GM12878 (cell line): ENCODE measurements at regions not wholly inside any gene's neighbourhood (a gene's known extent, or its start where the extent isn't known, plus 50 kb on each side); places are given as distances from the start of the nearest gene placed in this dataset.

ENCODE experiments used
- ATAC-seq: fragments of 200-7000 bp; cut with Tn5 transposase; 3 replicates; pipeline ENCODE4 v1.9.1; 2020; ENCODE audit warnings: mild to moderate bottlenecking, moderate library complexity
- BruUV-seq: library from RNA; stranded (reverse); fragments of 400-500 nt; replicated peaks from 2 replicates; lab custom pipeline; 2021; lab: Mats Ljungman, UMichigan
- CTCF ChIA-PET: fragments of 300-600 bp; sonication (Branson Sonifier 250); formaldehyde crosslinking; extraction: SDS; loops from one replicate; lab custom pipeline; 2021; ENCODE audit warnings: inconsistent platforms; lab: Yijun Ruan, JAX
- POLR2A ChIA-PET: fragments of 350-600 bp; formaldehyde crosslinking; extraction: SDS; loops from one replicate; lab custom pipeline; 2021; ENCODE audit warnings: inconsistent platforms; lab: Charles Lee
- RAD21 ChIA-PET: fragments of 300-600 bp; sonication (Branson Sonifier 250); formaldehyde crosslinking; loops from one replicate; lab custom pipeline; 2023; ENCODE audit warnings: antibody characterized with exemption; ENCODE audit not compliant: unreplicated experiment; lab: Charles Lee
- SMC1A ChIA-PET: fragments of 300-600 bp; sonication (Branson Sonifier 250); formaldehyde crosslinking; loops from one replicate; lab custom pipeline; 2023; ENCODE audit not compliant: unreplicated experiment, uncharacterized antibody; lab: Charles Lee
- DNase-seq: peaks from one replicate; pipeline ENCODE4 v3.0.0-alpha.2; 2011; ENCODE audit warnings: low read depth, low spot score
- FAIRE-seq: peaks from 3 replicates; lab custom pipeline; 2011; peaks lifted over from hg19 to GRCh38; lab: Jason Lieb, UNC
- H2AFZ ChIP-seq: 2 replicates; pipeline ENCODE4 v1.6.0; 2011; ENCODE audit warnings: low read depth, low read length, control low read depth; ENCODE audit not compliant: control insufficient read depth
- H3K27ac ChIP-seq: 2 replicates; pipeline ENCODE4 v1.5.1; 2011; ENCODE audit warnings: control low read depth; ENCODE audit not compliant: control insufficient read depth, insufficient read depth
- H3K27me3 ChIP-seq, 2 experiments: replicated peaks in 1 of 2; 2 replicates each; pipeline versions ENCODE4 v1.6.0 to v1.6.1; 2011; ENCODE audit warnings: low read length in 1 of 2; ENCODE audit not compliant: control insufficient read depth in 2 of 2, insufficient read depth in 2 of 2
- H3K36me3 ChIP-seq, 2 experiments: 2 replicates each; pipeline ENCODE4 v1.5.1; 2011; ENCODE audit warnings: low read length in 1 of 2; ENCODE audit not compliant: control insufficient read depth in 2 of 2, insufficient read depth in 2 of 2
- H3K4me1 ChIP-seq: 2 replicates; pipeline ENCODE4 v1.6.1; 2011; ENCODE audit warnings: mild to moderate bottlenecking, low read length, moderate library complexity, mixed read lengths; ENCODE audit not compliant: control insufficient read depth, insufficient read depth
- H3K4me2 ChIP-seq: 2 replicates; pipeline ENCODE4 v1.6.0; 2011; ENCODE audit warnings: control low read depth; ENCODE audit not compliant: control insufficient read depth, insufficient read depth
- H3K4me3 ChIP-seq: fragments of 200-600 bp; sonication (generic); 2 replicates; pipeline ENCODE4 v1.5.1; 2016
- H3K79me2 ChIP-seq: 2 replicates; pipeline ENCODE4 v1.6.0; 2011; ENCODE audit warnings: low read length; ENCODE audit not compliant: control insufficient read depth, insufficient read depth
- H3K9ac ChIP-seq: 2 replicates; pipeline ENCODE4 v1.8.0; 2011; ENCODE audit warnings: low read length, control low read depth, mixed read lengths; ENCODE audit not compliant: control insufficient read depth, insufficient read depth
- H3K9me3 ChIP-seq: replicated peaks from 3 replicates; pipeline ENCODE4 v1.5.1; 2011; ENCODE audit warnings: mild to moderate bottlenecking, low read length; ENCODE audit not compliant: control insufficient read depth, insufficient read depth
- H4K20me1 ChIP-seq: 2 replicates; pipeline ENCODE4 v1.6.0; 2011; ENCODE audit not compliant: control insufficient read depth, insufficient read depth
- BRCA1 ChIP-seq: IDR thresholded peaks from 2 replicates; pipeline ENCODE4 v1.6.1; 2011; ENCODE audit warnings: low read depth, low read length, improper control_type of control experiment
- CREB1 ChIP-seq: IDR thresholded peaks from 2 replicates; pipeline ENCODE4 v1.6.1; 2012; ENCODE audit warnings: low read depth, mild to moderate bottlenecking, inconsistent platforms
- EED ChIP-seq: sonication (generic); IDR thresholded peaks from 2 replicates; pipeline ENCODE4 v1.6.1; 2016; ENCODE audit warnings: antibody characterized with exemption, low read depth
- GABPA ChIP-seq: IDR thresholded peaks from 2 replicates; pipeline ENCODE4 v1.6.1; 2014; ENCODE audit warnings: antibody characterized with exemption, low read depth, mild to moderate bottlenecking, inconsistent platforms
- JUNB ChIP-seq: IDR thresholded peaks from 2 replicates; pipeline ENCODE4 v1.6.1; 2016; ENCODE audit warnings: antibody characterized with exemption, mild to moderate bottlenecking
- NFXL1 ChIP-seq: fragments of 450-650 bp; IDR thresholded peaks from 2 replicates; pipeline ENCODE4 v1.6.1; 2017; ENCODE audit warnings: antibody characterized with exemption, mild to moderate bottlenecking, borderline replicate concordance
- NFYB ChIP-seq: IDR thresholded peaks from 2 replicates; pipeline ENCODE4 v1.6.1; 2011; ENCODE audit warnings: low read depth, mild to moderate bottlenecking, low read length, improper control_type of control experiment, moderate library complexity; ENCODE audit not compliant: insufficient read depth
- SIX5 ChIP-seq: IDR thresholded peaks from 2 replicates; pipeline ENCODE4 v1.6.1; 2011; ENCODE audit warnings: mild to moderate bottlenecking, low read depth, low read length, moderate library complexity; ENCODE audit not compliant: severe bottlenecking
- SRF ChIP-seq, 2 experiments: IDR thresholded peaks; 2 replicates each; pipeline ENCODE4 v1.6.1; 2011; ENCODE audit warnings: low read depth in 2 of 2, low read length in 2 of 2, mild to moderate bottlenecking in 1 of 2, moderate library complexity in 1 of 2
- WRNIP1 ChIP-seq: IDR thresholded peaks from 2 replicates; pipeline ENCODE4 v1.6.1; 2011; ENCODE audit warnings: low read depth, low read length, improper control_type of control experiment, borderline replicate concordance
- ZZZ3 ChIP-seq: IDR thresholded peaks from 2 replicates; pipeline ENCODE4 v1.6.1; 2011; ENCODE audit warnings: low read depth; ENCODE audit not compliant: control insufficient read depth, insufficient read length
- WGBS: methylation state at CpG from one replicate; pipeline ENCODE4 v1.1.6; 2016; ENCODE audit warnings: low lambda C conversion rate; ENCODE audit not compliant: insufficient replicate concordance, insufficient coverage; ENCODE audit errors: missing lambda C conversion rate; 5-methylcytosine and 5-hydroxymethylcytosine counted together
- in situ Hi-C: fragments of 300-500 bp; cut with MboI; formaldehyde crosslinking; loops from 9 replicates; pipeline ENCODE4 v1.14.3; 2018; ENCODE audit warnings: mixed read lengths
- intact Hi-C: fragments of 100-400 bp; cut with micrococcal nuclease; formaldehyde crosslinking; loops from one replicate; pipeline ENCODE4 v1.14.2; 2022; ENCODE audit not compliant: unreplicated experiment
- TF ChIP-seq, protein P1 (sequence below): fragments of 450-650 bp; IDR thresholded peaks from 2 replicates; pipeline ENCODE4 v1.6.1; 2017; ENCODE audit warnings: mild to moderate bottlenecking, low read depth, inconsistent platforms; ENCODE audit not compliant: poor library complexity, severe bottlenecking
- TF ChIP-seq, protein P2 (sequence below): fragments of 450-650 bp; IDR thresholded peaks from 2 replicates; pipeline ENCODE4 v1.6.1; 2017; ENCODE audit warnings: mild to moderate bottlenecking, moderate library complexity
- TF ChIP-seq, protein P3 (sequence below): fragments of 450-650 bp; formaldehyde crosslinking; IDR thresholded peaks from 2 replicates; pipeline ENCODE4 v1.5.0; 2022; ENCODE audit warnings: mild to moderate bottlenecking, missing genetic modification characterization

DNA sequence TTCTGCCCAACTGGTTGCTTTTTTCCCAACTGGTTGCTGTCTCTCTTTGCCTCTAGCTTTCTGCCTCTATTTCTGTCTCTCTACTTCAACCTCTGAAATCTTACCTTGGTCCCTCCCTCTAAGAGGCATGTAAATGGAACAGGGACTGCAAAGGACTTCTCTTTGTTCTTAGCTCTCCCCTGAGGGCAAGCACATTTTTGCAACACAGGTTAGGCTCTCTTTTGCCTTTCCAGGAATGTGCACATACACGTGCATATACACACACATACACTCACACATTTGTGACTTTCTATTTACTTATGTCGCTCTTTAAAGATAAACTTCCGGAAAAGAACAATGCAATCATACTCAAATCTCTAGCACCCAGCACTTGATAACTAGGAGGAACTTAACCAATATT lies 262.6 kb upstream of the DDX18 start (continued):
- TF ChIP-seq GABPA (no peak), JUNB (no peak)
- TF ChIP-seq, all 136 proteins: peak for 0

DNA sequence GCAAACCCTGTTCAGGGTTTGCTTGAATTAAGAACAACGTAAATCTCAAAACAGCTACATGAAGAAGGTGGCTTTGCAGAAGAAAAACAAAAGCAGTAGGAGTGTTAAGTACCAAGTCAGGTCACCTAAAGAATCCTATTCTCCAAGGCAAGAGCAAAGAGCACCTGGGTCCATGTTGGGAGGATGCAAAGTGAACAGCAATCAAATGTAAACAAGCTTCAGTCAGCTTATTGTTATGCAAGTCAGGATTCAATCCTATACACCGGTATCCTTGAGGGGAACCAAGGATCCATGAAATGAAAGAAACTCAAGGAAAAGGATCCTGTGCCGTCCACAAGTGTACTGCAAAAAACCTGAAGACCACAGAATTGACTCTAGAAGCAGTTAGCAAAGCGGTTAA lies 261.0 kb upstream of the DDX18 start:
- SMC1A ChIA-PET: interaction anchor here (1.1 kb wide), 1 partner anchor 33 kb away, joined by 3 read pairs; no protein-coding TSS in a partner anchor
- Histone ChIP-seq H3K36me3 (no peaks in the 10 kb centered on the region), H3K4me1 (no peaks in the 10 kb centered on the region), H3K9me3 (no peaks in the 10 kb centered on the region), H3K9ac (no peak overlapping the region), H4K20me1 (no peaks in the 10 kb centered on the region), H2AFZ (no peak overlapping the region), H3K79me2 (no peaks in the 10 kb centered on the region), H3K27ac (no peak overlapping the region), H3K27me3 (no peaks in the 10 kb centered on the region), H3K4me3 (no peak overlapping the region), H3K4me2 (no peak overlapping the region)
- ATAC-seq: no peak
- RAD21 ChIA-PET: no interaction called here
- CTCF ChIA-PET: no interaction called here
- intact Hi-C loops: no loop called here
- FAIRE-seq: no peak
- POLR2A ChIA-PET: no interaction called here
- in situ Hi-C loops: no loop called here
- no peak for DNase-seq
- 21% methylated on average over 4 of the region's 4 CpGs for WGBS
- no TSS peak for BruUV-seq
- TF ChIP-seq NFXL1 (no peak), WRNIP1 (no peak), SRF (IDR thresholded peaks at IDR 0.05; ENCODE audit: low read depth in 2 of 2, low read length in 2 of 2) (no peak), CREB1 (no peak), ZZZ3 (no peak), NFYB (no peak), BRCA1 (no peak), EED (no peak), SIX5 (no peak)
- TF ChIP-seq, protein P1, sequence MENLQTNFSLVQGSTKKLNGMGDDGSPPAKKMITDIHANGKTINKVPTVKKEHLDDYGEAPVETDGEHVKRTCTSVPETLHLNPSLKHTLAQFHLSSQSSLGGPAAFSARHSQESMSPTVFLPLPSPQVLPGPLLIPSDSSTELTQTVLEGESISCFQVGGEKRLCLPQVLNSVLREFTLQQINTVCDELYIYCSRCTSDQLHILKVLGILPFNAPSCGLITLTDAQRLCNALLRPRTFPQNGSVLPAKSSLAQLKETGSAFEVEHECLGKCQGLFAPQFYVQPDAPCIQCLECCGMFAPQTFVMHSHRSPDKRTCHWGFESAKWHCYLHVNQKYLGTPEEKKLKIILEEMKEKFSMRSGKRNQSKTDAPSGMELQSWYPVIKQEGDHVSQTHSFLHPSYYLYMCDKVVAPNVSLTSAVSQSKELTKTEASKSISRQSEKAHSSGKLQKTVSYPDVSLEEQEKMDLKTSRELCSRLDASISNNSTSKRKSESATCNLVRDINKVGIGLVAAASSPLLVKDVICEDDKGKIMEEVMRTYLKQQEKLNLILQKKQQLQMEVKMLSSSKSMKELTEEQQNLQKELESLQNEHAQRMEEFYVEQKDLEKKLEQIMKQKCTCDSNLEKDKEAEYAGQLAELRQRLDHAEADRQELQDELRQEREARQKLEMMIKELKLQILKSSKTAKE: no peak
- TF ChIP-seq, protein P2, sequence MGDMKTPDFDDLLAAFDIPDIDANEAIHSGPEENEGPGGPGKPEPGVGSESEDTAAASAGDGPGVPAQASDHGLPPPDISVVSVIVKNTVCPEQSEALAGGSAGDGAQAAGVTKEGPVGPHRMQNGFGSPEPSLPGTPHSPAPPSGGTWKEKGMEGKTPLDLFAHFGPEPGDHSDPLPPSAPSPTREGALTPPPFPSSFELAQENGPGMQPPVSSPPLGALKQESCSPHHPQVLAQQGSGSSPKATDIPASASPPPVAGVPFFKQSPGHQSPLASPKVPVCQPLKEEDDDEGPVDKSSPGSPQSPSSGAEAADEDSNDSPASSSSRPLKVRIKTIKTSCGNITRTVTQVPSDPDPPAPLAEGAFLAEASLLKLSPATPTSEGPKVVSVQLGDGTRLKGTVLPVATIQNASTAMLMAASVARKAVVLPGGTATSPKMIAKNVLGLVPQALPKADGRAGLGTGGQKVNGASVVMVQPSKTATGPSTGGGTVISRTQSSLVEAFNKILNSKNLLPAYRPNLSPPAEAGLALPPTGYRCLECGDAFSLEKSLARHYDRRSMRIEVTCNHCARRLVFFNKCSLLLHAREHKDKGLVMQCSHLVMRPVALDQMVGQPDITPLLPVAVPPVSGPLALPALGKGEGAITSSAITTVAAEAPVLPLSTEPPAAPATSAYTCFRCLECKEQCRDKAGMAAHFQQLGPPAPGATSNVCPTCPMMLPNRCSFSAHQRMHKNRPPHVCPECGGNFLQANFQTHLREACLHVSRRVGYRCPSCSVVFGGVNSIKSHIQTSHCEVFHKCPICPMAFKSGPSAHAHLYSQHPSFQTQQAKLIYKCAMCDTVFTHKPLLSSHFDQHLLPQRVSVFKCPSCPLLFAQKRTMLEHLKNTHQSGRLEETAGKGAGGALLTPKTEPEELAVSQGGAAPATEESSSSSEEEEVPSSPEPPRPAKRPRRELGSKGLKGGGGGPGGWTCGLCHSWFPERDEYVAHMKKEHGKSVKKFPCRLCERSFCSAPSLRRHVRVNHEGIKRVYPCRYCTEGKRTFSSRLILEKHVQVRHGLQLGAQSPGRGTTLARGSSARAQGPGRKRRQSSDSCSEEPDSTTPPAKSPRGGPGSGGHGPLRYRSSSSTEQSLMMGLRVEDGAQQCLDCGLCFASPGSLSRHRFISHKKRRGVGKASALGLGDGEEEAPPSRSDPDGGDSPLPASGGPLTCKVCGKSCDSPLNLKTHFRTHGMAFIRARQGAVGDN: no peak
- TF ChIP-seq, protein P3, sequence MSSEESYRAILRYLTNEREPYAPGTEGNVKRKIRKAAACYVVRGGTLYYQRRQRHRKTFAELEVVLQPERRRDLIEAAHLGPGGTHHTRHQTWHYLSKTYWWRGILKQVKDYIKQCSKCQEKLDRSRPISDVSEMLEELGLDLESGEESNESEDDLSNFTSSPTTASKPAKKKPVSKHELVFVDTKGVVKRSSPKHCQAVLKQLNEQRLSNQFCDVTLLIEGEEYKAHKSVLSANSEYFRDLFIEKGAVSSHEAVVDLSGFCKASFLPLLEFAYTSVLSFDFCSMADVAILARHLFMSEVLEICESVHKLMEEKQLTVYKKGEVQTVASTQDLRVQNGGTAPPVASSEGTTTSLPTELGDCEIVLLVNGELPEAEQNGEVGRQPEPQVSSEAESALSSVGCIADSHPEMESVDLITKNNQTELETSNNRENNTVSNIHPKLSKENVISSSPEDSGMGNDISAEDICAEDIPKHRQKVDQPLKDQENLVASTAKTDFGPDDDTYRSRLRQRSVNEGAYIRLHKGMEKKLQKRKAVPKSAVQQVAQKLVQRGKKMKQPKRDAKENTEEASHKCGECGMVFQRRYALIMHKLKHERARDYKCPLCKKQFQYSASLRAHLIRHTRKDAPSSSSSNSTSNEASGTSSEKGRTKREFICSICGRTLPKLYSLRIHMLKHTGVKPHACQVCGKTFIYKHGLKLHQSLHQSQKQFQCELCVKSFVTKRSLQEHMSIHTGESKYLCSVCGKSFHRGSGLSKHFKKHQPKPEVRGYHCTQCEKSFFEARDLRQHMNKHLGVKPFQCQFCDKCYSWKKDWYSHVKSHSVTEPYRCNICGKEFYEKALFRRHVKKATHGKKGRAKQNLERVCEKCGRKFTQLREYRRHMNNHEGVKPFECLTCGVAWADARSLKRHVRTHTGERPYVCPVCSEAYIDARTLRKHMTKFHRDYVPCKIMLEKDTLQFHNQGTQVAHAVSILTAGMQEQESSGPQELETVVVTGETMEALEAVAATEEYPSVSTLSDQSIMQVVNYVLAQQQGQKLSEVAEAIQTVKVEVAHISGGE (CRISPR knock-in tag): no peak
